ENCODE measurements at regions not wholly inside any gene's neighbourhood (a gene's known extent, or its start where the extent isn't known, plus 50 kb on each side); places are given as distances from the start of the nearest gene placed in this dataset.

DNA sequence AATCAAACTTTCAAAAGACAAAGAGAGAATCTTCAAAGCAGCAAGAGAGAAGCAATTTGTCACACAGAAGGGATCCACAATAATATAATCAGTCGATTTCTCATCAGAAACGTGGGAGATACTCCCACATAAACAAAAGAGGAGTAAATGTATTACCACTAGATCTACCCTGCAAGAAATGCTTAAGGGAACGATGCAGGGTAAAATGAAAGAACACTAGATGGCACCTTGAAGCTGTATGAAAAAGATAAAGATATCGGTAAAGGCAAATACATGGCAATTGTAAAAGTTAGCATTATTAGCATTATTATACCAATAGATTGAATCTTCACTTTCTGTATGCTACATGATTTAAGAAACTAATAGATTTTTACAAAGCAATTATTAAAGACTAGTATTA, 677.0 kb downstream of the SUCLG1 start:
- DNase-seq (no peak), ATAC-seq (no peak)
- intact Hi-C loops (cut with micrococcal nuclease): no loop called here
- WGBS (ENCODE audit: insufficient coverage): 74% methylated on average over 2 of the region's 4 CpGs
- H3K36me3 Mint-ChIP-seq: no peaks in the 10 kb centered on the region
- H3K4me3 ChIP-seq (ENCODE audit: low read length): no peak overlapping the region
- no peaks in the 10 kb centered on the region for H3K9me3 ChIP-seq (ENCODE audit: control insufficient read depth, insufficient read depth, low read length)
- H3K4me1 ChIP-seq (ENCODE audit: control insufficient read depth, insufficient read depth, low read length): no peaks in the 10 kb centered on the region
- peaks cover 4 to 6% of the 10 kb centered on the region in 2 donors for H3K9me3 Mint-ChIP-seq
- no peak overlapping the region for H3K4me3 Mint-ChIP-seq
- no peaks in the 10 kb centered on the region for H3K36me3 ChIP-seq (ENCODE audit: control insufficient read depth, insufficient read depth, low read length)
- no peak overlapping the region for H3K27ac ChIP-seq (ENCODE audit: low read length)
- H3K27me3 ChIP-seq (ENCODE audit: control insufficient read depth, insufficient read depth, low read length): no peaks in the 10 kb centered on the region
- H3K27ac Mint-ChIP-seq: no peak overlapping the region
- TF ChIP-seq, protein P1, sequence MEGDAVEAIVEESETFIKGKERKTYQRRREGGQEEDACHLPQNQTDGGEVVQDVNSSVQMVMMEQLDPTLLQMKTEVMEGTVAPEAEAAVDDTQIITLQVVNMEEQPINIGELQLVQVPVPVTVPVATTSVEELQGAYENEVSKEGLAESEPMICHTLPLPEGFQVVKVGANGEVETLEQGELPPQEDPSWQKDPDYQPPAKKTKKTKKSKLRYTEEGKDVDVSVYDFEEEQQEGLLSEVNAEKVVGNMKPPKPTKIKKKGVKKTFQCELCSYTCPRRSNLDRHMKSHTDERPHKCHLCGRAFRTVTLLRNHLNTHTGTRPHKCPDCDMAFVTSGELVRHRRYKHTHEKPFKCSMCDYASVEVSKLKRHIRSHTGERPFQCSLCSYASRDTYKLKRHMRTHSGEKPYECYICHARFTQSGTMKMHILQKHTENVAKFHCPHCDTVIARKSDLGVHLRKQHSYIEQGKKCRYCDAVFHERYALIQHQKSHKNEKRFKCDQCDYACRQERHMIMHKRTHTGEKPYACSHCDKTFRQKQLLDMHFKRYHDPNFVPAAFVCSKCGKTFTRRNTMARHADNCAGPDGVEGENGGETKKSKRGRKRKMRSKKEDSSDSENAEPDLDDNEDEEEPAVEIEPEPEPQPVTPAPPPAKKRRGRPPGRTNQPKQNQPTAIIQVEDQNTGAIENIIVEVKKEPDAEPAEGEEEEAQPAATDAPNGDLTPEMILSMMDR (IDR thresholded peaks at IDR 0.05): no peak
- no peaks in the 10 kb centered on the region for H3K27me3 Mint-ChIP-seq (ENCODE audit: low read depth in 2 of 2)
- H3K4me1 Mint-ChIP-seq: no peaks in the 10 kb centered on the region

DNA sequence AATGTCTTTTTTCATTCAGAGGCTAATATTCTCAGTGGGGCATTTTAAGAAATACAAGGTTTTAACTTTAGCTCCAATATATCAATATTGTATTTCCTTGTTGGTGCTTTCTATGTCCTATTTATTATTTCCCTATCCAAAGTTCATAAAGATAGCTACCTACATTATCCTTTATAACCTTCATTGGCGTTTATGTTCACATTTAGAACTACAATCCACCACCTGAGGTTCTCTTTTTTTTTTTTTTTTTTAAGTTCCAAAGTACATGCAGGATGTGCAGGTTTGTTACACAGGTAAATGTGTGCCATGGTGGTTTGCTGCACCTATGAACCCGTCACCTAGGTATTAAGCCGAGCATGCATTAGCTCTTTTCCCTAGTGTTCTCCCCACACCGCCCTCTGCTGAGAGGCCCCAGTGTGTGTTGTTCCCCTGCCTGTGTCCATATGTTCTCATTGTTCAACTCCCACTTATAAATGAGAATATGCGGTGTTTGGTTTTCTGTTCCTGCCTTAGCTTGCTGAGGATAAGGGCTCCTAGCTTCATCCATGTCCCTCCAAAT, 694.6 kb downstream of the SUCLG1 start:
- Histone ChIP-seq H3K27ac (ENCODE audit: low read length) (no peak overlapping the region), H3K9me3 (ENCODE audit: control insufficient read depth, insufficient read depth, low read length) (peaks cover 5% of the 10 kb centered on the region), H3K36me3 (ENCODE audit: control insufficient read depth, insufficient read depth, low read length) (no peaks in the 10 kb centered on the region), H3K4me3 (ENCODE audit: low read length) (no peak overlapping the region), H3K4me1 (ENCODE audit: control insufficient read depth, insufficient read depth, low read length) (no peaks in the 10 kb centered on the region), H3K27me3 (ENCODE audit: control insufficient read depth, insufficient read depth, low read length) (no peaks in the 10 kb centered on the region)
- ATAC-seq: no peak
- Mint-ChIP-seq H3K9me3 (peaks cover 15 to 26% of the 10 kb centered on the region in 2 donors), H3K27me3 (ENCODE audit: low read depth in 2 of 2) (no peaks in the 10 kb centered on the region), H3K4me1 (no peaks in the 10 kb centered on the region), H3K27ac (no peak overlapping the region), H3K36me3 (peaks cover 7% of the 10 kb centered on the region), H3K4me3 (no peak overlapping the region)
- intact Hi-C loops (cut with micrococcal nuclease): no loop called here
- WGBS (ENCODE audit: insufficient coverage): 89% methylated on average over 4 of the region's 5 CpGs
- DNase-seq: no peak
- TF ChIP-seq, protein P1 (IDR thresholded peaks at IDR 0.05): no peak

DNA sequence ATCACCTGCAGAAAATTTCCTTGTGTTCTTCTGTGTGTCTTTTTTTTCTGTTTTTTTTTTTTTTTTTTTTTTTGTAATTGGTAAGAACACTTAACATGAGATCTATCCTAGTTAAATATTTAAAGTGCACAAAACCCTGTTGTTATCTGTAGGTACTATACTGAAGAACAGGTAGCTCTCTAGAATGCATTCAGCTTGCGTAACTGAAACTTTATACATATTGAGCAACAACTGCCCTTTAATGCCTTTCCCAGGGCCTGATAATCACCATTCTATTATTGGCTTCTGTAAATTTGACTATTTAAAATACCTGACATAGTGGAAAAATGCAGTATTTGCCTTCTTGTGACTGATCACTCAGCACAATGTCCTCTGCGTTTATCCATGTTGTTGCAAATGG, 701.8 kb downstream of the SUCLG1 start:
- no peaks in the 10 kb centered on the region for H3K4me1 Mint-ChIP-seq

More for the DNA sequence above, 701.8 kb downstream of the SUCLG1 start:
- Mint-ChIP-seq H3K27me3 (ENCODE audit: low read depth in 2 of 2) (no peaks in the 10 kb centered on the region), H3K36me3 (no peaks in the 10 kb centered on the region), H3K27ac (no peak overlapping the region), H3K4me3 (no peak overlapping the region), H3K9me3 (peaks cover 8 to 12% of the 10 kb centered on the region in 2 donors)
- Histone ChIP-seq H3K4me3 (ENCODE audit: low read length) (no peak overlapping the region), H3K27me3 (ENCODE audit: control insufficient read depth, insufficient read depth, low read length) (no peaks in the 10 kb centered on the region), H3K36me3 (ENCODE audit: control insufficient read depth, insufficient read depth, low read length) (no peaks in the 10 kb centered on the region), H3K9me3 (ENCODE audit: control insufficient read depth, insufficient read depth, low read length) (peaks cover 5% of the 10 kb centered on the region), H3K27ac (ENCODE audit: low read length) (no peak overlapping the region), H3K4me1 (ENCODE audit: control insufficient read depth, insufficient read depth, low read length) (no peaks in the 10 kb centered on the region)
- 100% methylated on average over 1 of the region's 2 CpGs for WGBS (ENCODE audit: insufficient coverage)
- intact Hi-C loops (cut with micrococcal nuclease): no loop called here
- TF ChIP-seq, protein P1 (IDR thresholded peaks at IDR 0.05): no peak
- DNase-seq: no peak
- ATAC-seq: no peak

Data from natural killer cell (primary cell).